Small intestine (tissue), 7 donors: ENCODE measurements at regions not wholly inside any gene's neighbourhood (a gene's known extent, or its start where the extent isn't known, plus 50 kb on each side); places are given as distances from the start of the nearest gene placed in this dataset.

Experiments
- DNase-seq, 2 donors: peaks; one replicate each; pipeline versions ENCODE4 v3.0.0 to v3.0.0-alpha.2; 2013
- FAIRE-seq: peaks from 2 replicates; lab custom pipeline; 2012; peaks lifted over from hg19 to GRCh38; lab: Jason Lieb, UNC
- H3K27ac ChIP-seq, 3 donors: one replicate each; pipeline ENCODE4 v1.5.1; 2013; ENCODE audit warnings: low read length in 2 of 3, mild to moderate bottlenecking in 2 of 3, control low read depth in 1 of 3, inconsistent platforms in 1 of 3, low read depth in 1 of 3, moderate library complexity in 1 of 3
- H3K27me3 ChIP-seq, 3 donors: one replicate each; pipeline ENCODE4 v1.6.1; 2013; ENCODE audit warnings: low read length in 3 of 3, inconsistent platforms in 1 of 3; ENCODE audit not compliant: control insufficient read depth in 3 of 3, insufficient read depth in 3 of 3
- H3K36me3 ChIP-seq, 3 donors: one replicate each; pipeline ENCODE4 v1.6.1; 2013; ENCODE audit warnings: low read length in 3 of 3, inconsistent platforms in 1 of 3, low read depth in 1 of 3, mild to moderate bottlenecking in 1 of 3, moderate library complexity in 1 of 3; ENCODE audit not compliant: control insufficient read depth in 3 of 3, insufficient read depth in 2 of 3
- H3K4me1 ChIP-seq, 3 donors: one replicate each; pipeline ENCODE4 v1.6.1; 2013; ENCODE audit warnings: low read length in 2 of 3, inconsistent platforms in 1 of 3, low read depth in 1 of 3, mild to moderate bottlenecking in 1 of 3, moderate library complexity in 1 of 3; ENCODE audit not compliant: control insufficient read depth in 3 of 3, insufficient read depth in 2 of 3
- H3K4me3 ChIP-seq, 3 donors: one replicate each; pipeline ENCODE4 v1.5.1; 2013; ENCODE audit warnings: low read length in 3 of 3, control low read depth in 1 of 3, inconsistent platforms in 1 of 3, low read depth in 1 of 3, mild to moderate bottlenecking in 1 of 3, moderate library complexity in 1 of 3
- H3K9me3 ChIP-seq, 2 donors: one replicate each; pipeline ENCODE4 v1.6.1; 2013; ENCODE audit warnings: low read depth in 1 of 2, low read length in 1 of 2; ENCODE audit not compliant: control insufficient read depth in 2 of 2, insufficient read depth in 1 of 2
- WGBS, 3 donors: extraction: QIAGEN DNeasy Blood & Tissue Kit; methylation state at CpG; one replicate each; pipeline ENCODE4 v1.1.7; 2013; 5-methylcytosine and 5-hydroxymethylcytosine counted together
- donor health status: healthy with polysubstance abuse.
- donor health status: control.
- donor health status: control.
- donor health status: Bipolar disorder and iron deficiency.
- donor health status: healthy.

- Histone ChIP-seq H3K36me3 (no peaks in the 10 kb centered on the region), H3K4me3 (no peak overlapping the region), H3K9me3 (no peaks in the 10 kb centered on the region), H3K27ac (peak overlapping the region in 1 of 3 donors; percentile 57), H3K4me1 (peaks cover 0 to 19% (median 6%) of the 10 kb centered on the region in 3 donors), H3K27me3 (no peaks in the 10 kb centered on the region)
- FAIRE-seq (no peak), DNase-seq (no peak)
- WGBS, 3 donors, result 46 to 67% (median 49%) methylated on average over 5 of the region's 5 CpGs
These were observed 167.9 kb upstream of the TNFAIP3 start for GRCh38 chr6:137699031-137699683.

GRCh38 chr6:137700161-137700560 is 166.9 kb upstream of the TNFAIP3 start:
- Histone ChIP-seq H3K27ac (no peak overlapping the region), H3K4me3 (no peak overlapping the region), H3K9me3 (no peaks in the 10 kb centered on the region), H3K4me1 (peaks cover 0 to 29% (median 6%) of the 10 kb centered on the region in 3 donors), H3K36me3 (no peaks in the 10 kb centered on the region), H3K27me3 (no peaks in the 10 kb centered on the region)
- no peak for FAIRE-seq
- WGBS, 3 donors, result 89 to 96% (median 96%) methylated on average over 1 of the region's 1 CpG
- no peak for DNase-seq

GRCh38 chr6:137700751-137701477 is 166.1 kb upstream of the TNFAIP3 start:
- DNase-seq, result no peak
- Histone ChIP-seq H3K27me3 (no peaks in the 10 kb centered on the region), H3K36me3 (no peaks in the 10 kb centered on the region), H3K27ac (no peak overlapping the region), H3K4me3 (no peak overlapping the region), H3K4me1 (peaks cover 0 to 26% (median 6%) of the 10 kb centered on the region in 3 donors), H3K9me3 (no peaks in the 10 kb centered on the region)
- FAIRE-seq, result no peak
- WGBS, 3 donors, result 70 to 83% (median 82%) methylated on average over 7 of the region's 7 CpGs

- no peak overlapping the region for H3K27ac ChIP-seq
- FAIRE-seq (no peak), DNase-seq (no peak)
- peaks cover 0 to 23% (median 6%) of the 10 kb centered on the region in 3 donors for H3K4me1 ChIP-seq
- H3K36me3 ChIP-seq, result no peaks in the 10 kb centered on the region
- no peaks in the 10 kb centered on the region for H3K9me3 ChIP-seq
- no peak overlapping the region for H3K4me3 ChIP-seq
- WGBS, 3 donors, result 77 to 87% (median 87%) methylated on average over 2 of the region's 2 CpGs
- no peaks in the 10 kb centered on the region for H3K27me3 ChIP-seq
These were observed 165.1 kb upstream of the TNFAIP3 start for GRCh38 chr6:137701942-137702341.

- FAIRE-seq, result no peak
- no peaks in the 10 kb centered on the region for H3K27me3 ChIP-seq
- no peak for DNase-seq
These were observed 164.2 kb upstream of the TNFAIP3 start for GRCh38 chr6:137702791-137703424.

GRCh38 chr6:137704802-137705159 is 162.3 kb upstream of the TNFAIP3 start:
- Histone ChIP-seq H3K27me3 (no peaks in the 10 kb centered on the region), H3K9me3 (no peaks in the 10 kb centered on the region), H3K4me3 (no peak overlapping the region), H3K27ac (peak overlapping the region in 1 of 3 donors; percentile 6), H3K4me1 (peaks cover 0 to 21% (median 0%) of the 10 kb centered on the region in 3 donors), H3K36me3 (no peaks in the 10 kb centered on the region)
- 21 to 49% (median 32%) methylated on average over 5 of the region's 5 CpGs for WGBS, 3 donors
- DNase-seq (no peak), FAIRE-seq (no peak)

More at GRCh38 chr6:137702791-137703424, 164.2 kb upstream of the TNFAIP3 start:
- Histone ChIP-seq H3K4me3 (no peak overlapping the region), H3K9me3 (no peaks in the 10 kb centered on the region), H3K27ac (no peak overlapping the region), H3K4me1 (peaks cover 0 to 19% (median 4%) of the 10 kb centered on the region in 3 donors), H3K36me3 (no peaks in the 10 kb centered on the region)
- 74 to 89% (median 83%) methylated on average over 1 of the region's 1 CpG for WGBS, 3 donors

- no peak overlapping the region for H3K4me3 ChIP-seq
- H3K4me1 ChIP-seq, result peaks cover 0 to 21% (median 2%) of the 10 kb centered on the region in 3 donors
- H3K36me3 ChIP-seq, result no peaks in the 10 kb centered on the region
- 58 to 72% (median 69%) methylated on average over 11 of the region's 11 CpGs for WGBS, 3 donors
- FAIRE-seq (no peak), DNase-seq (peak; percentile 55 to 75)
- H3K27ac ChIP-seq, result peak overlapping the region in 1 of 3 donors; percentile 6
- no peaks in the 10 kb centered on the region for H3K9me3 ChIP-seq
- H3K27me3 ChIP-seq, result no peaks in the 10 kb centered on the region
These were observed 161.6 kb upstream of the TNFAIP3 start for GRCh38 chr6:137705160-137706082.
